Thyroid gland (tissue), 4 donors: ENCODE measurements at regions not wholly inside any gene's neighbourhood (a gene's known extent, or its start where the extent isn't known, plus 50 kb on each side); places are given as distances from the start of the nearest gene placed in this dataset.
"Not testable (repeated sequence)": the region's sequence is repeated elsewhere in the genome, so short reads cannot be mapped to it uniquely, and the experiment has no call there.

Source experiments
- DNase-seq, 2 donors: peaks; one replicate each; pipeline ENCODE4 v3.0.0-alpha.2; 2019
- H3K27ac ChIP-seq, 3 donors: fragments of 200-600 bp; sonication (generic); 1 replicate in 2 of 3; 2 replicates in 1 of 3; pipeline ENCODE4 v1.5.1; 2016 to 2019; ENCODE audit warnings: mild to moderate bottlenecking in 1 of 3, moderate library complexity in 1 of 3
- H3K27me3 ChIP-seq: fragments of 200-600 bp; sonication (generic); one replicate; pipeline ENCODE4 v1.5.1; 2019
- H3K36me3 ChIP-seq, 2 donors: fragments of 200-600 bp; sonication (generic); one replicate each; pipeline ENCODE4 v1.5.1; 2016 to 2019
- H3K4me1 ChIP-seq, 2 donors: fragments of 200-600 bp; sonication (generic); one replicate each; pipeline ENCODE4 v1.5.1; 2017 to 2019
- H3K4me3 ChIP-seq, 3 donors: fragments of 200-600 bp; sonication (generic); replicated peaks in 1 of 3; 1 replicate in 2 of 3; 2 replicates in 1 of 3; pipeline ENCODE4 v1.5.1; 2016; ENCODE audit warnings: mild to moderate bottlenecking in 1 of 3
- H3K9me3 ChIP-seq: fragments of 200-600 bp; sonication (generic); one replicate; pipeline ENCODE4 v1.5.1; 2017
- CTCF ChIP-seq, 6 experiments: fragments of 200-600 bp in 3 of 6; fragments of 450-650 bp in 3 of 6; sonication (generic) in 3 of 6; IDR thresholded peaks; one replicate each; pipeline ENCODE4 v1.5.1; 2016 to 2019; ENCODE audit warnings: antibody characterized with exemption in 6 of 6, mild to moderate bottlenecking in 2 of 6, inconsistent platforms in 1 of 6, moderate library complexity in 1 of 6
- POLR2A ChIP-seq, 2 donors: fragments of 450-650 bp; IDR thresholded peaks; one replicate each; pipeline ENCODE4 v1.6.1; 2017; ENCODE audit warnings: antibody characterized with exemption in 2 of 2, mild to moderate bottlenecking in 2 of 2, moderate library complexity in 1 of 2
- WGBS, 2 donors: methylation state at CpG; one replicate each; pipeline ENCODE4 v1.1.5; 2017; 5-methylcytosine and 5-hydroxymethylcytosine counted together
- intact Hi-C: fragments of 100-400 bp; cut with DNase I; formaldehyde crosslinking; loops from one replicate; pipeline ENCODE4 v1.15.1; 2023

GRCh38 chr14:48229091-48229490 is 553.7 kb upstream of the MDGA2 start:
- no peaks in the 10 kb centered on the region for H3K4me1 ChIP-seq
- H3K4me3 ChIP-seq, result no peak overlapping the region
- no peaks in the 10 kb centered on the region for H3K9me3 ChIP-seq
- TF ChIP-seq CTCF (IDR thresholded peaks at IDR 0.05) (no peak), POLR2A (IDR thresholded peaks at IDR 0.05) (no peak)
- H3K27me3 ChIP-seq, result no peaks in the 10 kb centered on the region
- H3K36me3 ChIP-seq, result no peaks in the 10 kb centered on the region
- intact Hi-C loops, result no loop called here
- no peak overlapping the region for H3K27ac ChIP-seq
- no peak for DNase-seq

DNA sequence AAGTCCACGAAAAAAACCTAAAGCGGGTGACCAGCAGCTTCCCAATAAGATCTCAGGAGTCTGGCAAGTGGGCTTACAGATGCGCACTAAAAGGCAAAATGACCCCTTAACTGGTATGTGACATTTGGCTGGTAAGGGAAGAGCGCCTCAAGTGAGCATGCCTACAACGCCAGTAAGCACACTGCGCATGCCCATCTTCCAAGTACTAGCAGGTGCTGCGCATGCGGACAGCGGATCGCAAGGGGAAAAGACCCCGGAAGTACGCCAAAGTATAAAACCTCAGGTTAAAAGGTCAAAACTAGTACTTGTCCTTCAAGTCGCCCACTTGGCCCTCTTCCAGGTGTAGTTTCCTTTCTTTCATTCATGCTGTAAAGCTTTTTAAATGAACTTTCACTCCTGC is 518.5 kb upstream of the MDGA2 start:
- no peaks in the 10 kb centered on the region for H3K9me3 ChIP-seq
- no peaks in the 10 kb centered on the region for H3K36me3 ChIP-seq
- WGBS, 2 donors, result 88 to 91% methylated on average over 13 of the region's 13 CpGs
- H3K4me3 ChIP-seq, result no peak overlapping the region
- TF ChIP-seq CTCF (IDR thresholded peaks at IDR 0.05) (no peak), POLR2A (IDR thresholded peaks at IDR 0.05) (no peak)
- no peak for DNase-seq
- no peaks in the 10 kb centered on the region for H3K27me3 ChIP-seq
- no peak overlapping the region for H3K27ac ChIP-seq
- intact Hi-C loops, result no loop called here
- H3K4me1 ChIP-seq, result no peaks in the 10 kb centered on the region

DNA sequence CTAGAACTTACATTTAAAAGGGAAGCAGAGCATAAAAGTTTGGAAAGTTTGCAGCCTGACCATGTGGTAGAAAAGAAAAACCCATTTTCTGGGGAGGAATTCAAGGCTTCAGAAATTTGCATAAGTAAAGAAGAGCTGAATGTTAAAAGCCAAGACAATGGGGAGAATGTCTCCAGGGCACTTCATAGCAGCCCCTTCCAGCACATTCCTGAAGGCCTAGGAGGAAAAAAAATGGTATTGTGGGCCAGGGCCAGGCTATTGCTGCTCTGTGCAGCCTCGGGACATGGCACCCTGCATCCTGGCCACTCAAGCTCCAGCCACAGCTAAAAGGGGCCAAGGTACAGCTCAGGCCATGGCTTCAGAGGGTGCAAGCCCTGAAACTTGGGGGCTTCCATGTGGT is 474.2 kb upstream of the MDGA2 start:
- DNase-seq, intact Hi-C loops, H3K27me3 ChIP-seq, H3K27ac ChIP-seq, H3K4me3 ChIP-seq, H3K9me3 ChIP-seq, H3K4me1 ChIP-seq, H3K36me3 ChIP-seq: not testable (repeated sequence)
- 91 to 100% methylated on average over 1 of the region's 1 CpG for WGBS, 2 donors

GRCh38 chr14:48140804-48141203 is 465.4 kb upstream of the MDGA2 start:
- Histone ChIP-seq H3K4me3 (no peak overlapping the region), H3K36me3 (no peaks in the 10 kb centered on the region), H3K4me1 (peaks cover 0 to 6% of the 10 kb centered on the region in 2 donors), H3K27me3 (no peaks in the 10 kb centered on the region), H3K9me3 (no peaks in the 10 kb centered on the region), H3K27ac (no peak overlapping the region)
- no peak for TF ChIP-seq CTCF (IDR thresholded peaks at IDR 0.05)
- TF ChIP-seq POLR2A (IDR thresholded peaks at IDR 0.05), result no peak
- no peak for DNase-seq
- WGBS, 2 donors, result 77 to 84% methylated on average over 3 of the region's 3 CpGs
- intact Hi-C loops, result no loop called here

- H3K27ac ChIP-seq, result no peak overlapping the region
- intact Hi-C loops, result no loop called here
- H3K27me3 ChIP-seq, result no peaks in the 10 kb centered on the region
- no peaks in the 10 kb centered on the region for H3K4me1 ChIP-seq
- DNase-seq, result no peak
- H3K4me3 ChIP-seq, result no peak overlapping the region
- TF ChIP-seq CTCF (IDR thresholded peaks at IDR 0.05), result no peak
- TF ChIP-seq POLR2A (IDR thresholded peaks at IDR 0.05), result no peak
- no peaks in the 10 kb centered on the region for H3K9me3 ChIP-seq
- no peaks in the 10 kb centered on the region for H3K36me3 ChIP-seq
Observed at GRCh38 chr14:48129472-48129871, 454.1 kb upstream of the MDGA2 start.

- Histone ChIP-seq H3K4me3 (no peak overlapping the region), H3K27ac (no peak overlapping the region), H3K36me3 (no peaks in the 10 kb centered on the region), H3K9me3 (no peaks in the 10 kb centered on the region), H3K27me3 (no peaks in the 10 kb centered on the region), H3K4me1 (no peaks in the 10 kb centered on the region)
- intact Hi-C loops, result no loop called here
- WGBS, 2 donors, result 78 to 85% methylated on average over 5 of the region's 5 CpGs
- TF ChIP-seq CTCF (IDR thresholded peaks at IDR 0.05), result no peak
- DNase-seq, result no peak
Observed at GRCh38 chr14:48127674-48128073, 452.3 kb upstream of the MDGA2 start.
